VCaP (cell line): ENCODE measurements at regions not wholly inside any gene's neighbourhood (a gene's known extent, or its start where the extent isn't known, plus 50 kb on each side); places are given as distances from the start of the nearest gene placed in this dataset.
A peak's percentile ranks its signal among the peaks of the same experiment; 100 is the strongest.

ENCODE experiments used
- H3K27ac ChIP-seq: fragments of 450-650 bp; 2 replicates; pipeline ENCODE4 v1.5.1; 2017
- CTCF ChIP-seq: fragments of 450-650 bp; conservative IDR thresholded peaks from 2 replicates; pipeline ENCODE4 v1.5.1; 2017; ENCODE audit warnings: mild to moderate bottlenecking, moderate library complexity

DNA sequence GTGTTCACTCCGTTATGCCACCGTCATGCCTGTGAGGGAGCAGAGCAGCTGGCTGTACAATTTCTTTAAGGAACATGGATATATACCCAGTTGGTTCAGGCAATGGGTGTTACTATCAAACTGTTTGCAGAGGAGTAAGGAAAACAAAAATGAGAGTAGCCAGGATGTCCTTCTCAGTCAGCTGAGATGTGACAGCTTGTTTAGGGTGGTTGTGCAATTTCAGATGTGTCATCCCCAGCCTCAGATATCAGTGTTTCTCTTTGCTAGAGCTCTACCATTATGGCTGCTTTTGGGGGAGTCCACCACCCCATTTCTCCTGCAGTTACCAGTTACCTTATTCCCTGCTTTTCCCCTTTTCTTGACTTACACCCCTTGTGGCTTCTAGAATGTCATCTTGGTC is 135.2 kb upstream of the SLC24A2 start:
- no peak for TF ChIP-seq CTCF

DNA sequence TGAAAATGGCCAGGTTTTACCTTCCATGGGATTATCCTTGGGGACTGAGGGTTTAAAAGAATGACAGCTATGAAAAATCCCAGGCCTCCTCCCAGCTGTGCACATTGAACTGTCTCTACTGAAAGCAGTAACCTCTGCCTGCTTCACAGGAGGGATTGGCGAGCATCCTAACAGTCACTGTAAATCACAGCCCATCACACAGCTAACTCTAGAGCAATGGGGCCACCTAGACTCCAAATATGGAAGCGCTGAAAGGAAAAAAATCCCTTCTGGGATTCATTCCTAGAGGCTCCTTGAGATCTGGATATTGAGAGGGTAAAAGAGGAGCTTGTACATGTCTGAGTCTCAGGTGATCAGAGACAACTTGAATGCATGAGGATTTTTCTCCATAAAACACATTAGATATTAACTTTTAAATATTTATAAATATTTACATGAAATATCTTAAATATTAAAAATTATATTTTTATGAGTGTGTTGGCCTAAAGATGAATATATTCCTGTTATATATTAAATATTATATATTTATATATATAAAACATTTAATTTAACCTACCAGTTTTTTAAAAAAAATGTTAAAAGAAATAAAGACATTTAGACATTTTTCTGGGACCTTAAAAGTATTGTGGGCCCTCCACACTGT is 133.8 kb upstream of the SLC24A2 start:
- H3K27ac ChIP-seq, result peak overlapping the region; percentile 29
- TF ChIP-seq CTCF, result peak; percentile 89

More for the DNA sequence above, 135.2 kb upstream of the SLC24A2 start:
- H3K27ac ChIP-seq, result no peak overlapping the region

GRCh38 chr9:19920401-19920800 is 131.6 kb upstream of the SLC24A2 start:
- no peak overlapping the region for H3K27ac ChIP-seq
- TF ChIP-seq CTCF, result no peak

- no peak for TF ChIP-seq CTCF
- H3K27ac ChIP-seq, result no peak overlapping the region
Measured at GRCh38 chr9:19918630-19919029, 129.8 kb upstream of the SLC24A2 start.

GRCh38 chr9:19914044-19914443 is 125.2 kb upstream of the SLC24A2 start:
- no peak for TF ChIP-seq CTCF
- no peak overlapping the region for H3K27ac ChIP-seq

GRCh38 chr9:19913151-19913550 is 124.3 kb upstream of the SLC24A2 start:
- H3K27ac ChIP-seq, result no peak overlapping the region
- no peak for TF ChIP-seq CTCF

GRCh38 chr9:19903076-19903475 is 114.2 kb upstream of the SLC24A2 start:
- no peak overlapping the region for H3K27ac ChIP-seq
- TF ChIP-seq CTCF, result no peak
